Esophagus mucosa (tissue), 1 donor: ENCODE measurements at regions not wholly inside any gene's neighbourhood (a gene's known extent, or its start where the extent isn't known, plus 50 kb on each side); places are given as distances from the start of the nearest gene placed in this dataset.

Source experiments
- ATAC-seq: fragments of 200-7000 bp; cut with Tn5 transposase; one replicate; pipeline ENCODE4 v1.9.1; 2020
- donor health status: DM: yes; HTN: yes; CAD: no.

DNA sequence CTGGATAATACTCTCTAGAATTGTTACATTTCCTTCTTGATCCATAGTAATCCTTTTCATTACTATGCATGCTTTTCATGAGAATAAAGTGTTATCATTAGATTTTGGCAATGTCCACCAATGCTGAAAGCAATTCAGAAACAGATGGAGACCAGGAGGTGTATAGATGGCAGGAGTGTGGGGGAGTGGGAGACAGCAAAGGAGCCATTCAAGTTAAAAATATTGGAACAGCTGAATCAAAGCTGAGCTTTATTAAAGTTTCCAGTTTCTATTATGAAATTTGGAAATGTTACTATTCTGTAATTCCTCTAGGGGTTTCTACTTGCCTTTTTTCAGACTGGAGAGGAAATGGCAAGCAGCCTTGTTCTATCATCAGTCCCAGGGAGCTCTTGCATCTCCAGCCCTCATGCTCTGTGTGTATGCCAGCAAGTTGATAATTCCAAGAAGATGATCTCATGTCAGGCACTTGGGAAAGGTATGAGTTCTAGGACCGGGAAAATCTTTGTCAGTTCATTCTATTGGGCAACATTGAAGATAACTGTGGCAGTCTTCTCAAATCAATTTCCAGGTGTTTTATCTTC, 228.0 kb downstream of the CD109 start:
- no peak for ATAC-seq

- no peak for ATAC-seq
Measured at GRCh38 chr6:73903155-73903554, 207.2 kb downstream of the CD109 start.

DNA sequence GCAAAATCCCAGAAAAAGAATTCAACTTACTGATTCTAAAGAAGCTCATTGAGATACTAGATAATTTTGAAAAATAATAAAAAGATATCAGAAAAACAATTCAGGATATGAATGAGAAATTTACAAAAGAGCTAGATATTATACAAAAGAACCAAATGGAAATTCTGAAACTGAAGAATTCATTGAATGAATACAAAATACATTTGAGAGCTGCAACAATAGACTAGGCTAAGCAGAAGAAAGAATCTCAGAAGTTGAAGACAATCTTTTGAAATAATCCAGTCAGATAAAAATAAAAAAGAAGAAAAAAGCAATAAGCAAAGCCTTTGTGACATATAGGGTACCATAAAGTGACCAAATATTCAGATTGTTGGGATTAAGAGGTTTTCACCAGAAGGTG, 206.0 kb downstream of the CD109 start:
- no peak for ATAC-seq

- ATAC-seq, result no peak
Measured at GRCh38 chr6:73901311-73901710, 205.3 kb downstream of the CD109 start.

DNA sequence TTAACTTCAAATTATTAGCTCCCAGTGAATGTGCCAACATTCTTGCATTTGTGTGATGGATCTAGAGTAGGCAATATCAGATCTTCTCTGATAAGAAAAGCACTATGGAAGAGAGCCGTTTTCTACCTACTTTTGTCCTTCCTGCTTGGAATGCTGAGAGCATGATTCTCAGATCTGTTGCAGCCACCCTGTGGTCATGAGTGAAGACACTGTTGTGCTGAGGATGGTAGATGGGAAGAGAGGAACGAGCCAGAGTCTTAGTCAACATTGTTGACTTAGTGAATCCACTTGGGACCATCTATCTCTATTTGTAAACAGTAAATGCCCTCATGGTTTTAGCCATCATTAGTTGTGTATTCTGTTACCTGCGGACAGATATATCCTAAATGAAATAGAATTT, 202.6 kb downstream of the CD109 start:
- ATAC-seq, result no peak

GRCh38 chr6:73893696-73894095, 197.7 kb downstream of the CD109 start:
- ATAC-seq, result no peak

DNA sequence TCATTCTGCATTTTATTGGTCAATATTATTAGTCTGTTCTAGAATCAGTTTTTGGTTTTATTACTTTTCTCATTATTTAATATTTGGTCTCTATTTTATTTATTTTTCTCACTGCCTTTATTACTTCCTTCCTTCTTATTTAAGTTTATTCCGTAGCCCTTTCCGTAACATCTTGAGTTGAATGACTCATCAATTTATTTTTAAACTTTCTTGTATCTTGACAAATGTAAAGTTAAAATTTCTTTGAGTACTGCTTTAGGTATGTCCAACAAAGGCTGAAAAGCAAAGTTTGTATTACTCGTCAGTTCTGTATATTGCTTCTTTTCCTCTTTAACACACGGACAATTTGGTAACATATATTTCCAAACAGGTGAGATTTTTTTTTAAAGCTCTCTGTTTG, 192.0 kb downstream of the CD109 start:
- ATAC-seq, result no peak

GRCh38 chr6:73885393-73885792, 189.4 kb downstream of the CD109 start:
- no peak for ATAC-seq

DNA sequence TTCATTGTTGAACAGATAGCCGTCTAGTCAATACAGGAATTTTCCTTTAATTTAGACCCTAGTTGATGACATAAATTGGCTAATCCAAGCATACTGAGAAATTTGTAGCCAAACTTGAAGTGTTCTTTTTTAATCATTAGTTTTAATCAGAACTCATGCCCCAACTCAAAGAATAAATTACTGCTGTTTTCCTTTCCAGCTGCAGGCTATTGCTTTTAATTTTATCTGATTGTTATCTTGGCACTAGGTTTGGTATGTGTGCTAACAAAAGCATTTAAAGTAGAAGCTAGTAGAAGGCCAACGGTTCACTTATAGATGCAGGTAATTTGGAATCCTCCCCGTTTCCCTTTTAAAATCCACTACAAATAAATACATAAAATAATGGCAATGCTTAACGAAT, 188.5 kb downstream of the CD109 start:
- ATAC-seq, result no peak

- no peak for ATAC-seq
Measured at GRCh38 chr6:73879501-73880293, 183.7 kb downstream of the CD109 start.

DNA sequence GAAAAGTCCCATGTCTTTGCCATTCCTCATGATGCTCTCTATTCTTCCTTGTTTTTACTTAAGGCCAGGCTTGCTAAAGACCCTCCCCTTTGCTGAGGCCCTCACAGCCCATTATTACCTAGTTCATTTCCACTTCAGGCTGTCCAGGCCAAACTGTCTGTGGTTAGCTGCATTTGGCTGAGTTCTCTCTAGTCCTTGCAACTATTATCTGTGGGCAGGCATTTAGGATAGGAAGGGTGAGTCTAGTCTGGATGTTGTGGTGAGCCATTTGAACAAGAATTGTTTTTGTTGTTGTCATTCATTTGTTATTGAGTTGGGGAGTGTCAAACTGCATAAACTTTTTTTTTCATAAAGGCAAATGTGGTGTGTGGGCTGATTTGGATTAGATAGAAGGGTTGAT, 182.4 kb downstream of the CD109 start:
- no peak for ATAC-seq
